HK-2 (cell line): ENCODE measurements at regions not wholly inside any gene's neighbourhood (a gene's known extent, or its start where the extent isn't known, plus 50 kb on each side); places are given as distances from the start of the nearest gene placed in this dataset.

Experiments used
- DNase-seq: peaks from one replicate; pipeline ENCODE4 v3.0.0-alpha.2; 2018; ENCODE audit not compliant: unreplicated experiment

DNA sequence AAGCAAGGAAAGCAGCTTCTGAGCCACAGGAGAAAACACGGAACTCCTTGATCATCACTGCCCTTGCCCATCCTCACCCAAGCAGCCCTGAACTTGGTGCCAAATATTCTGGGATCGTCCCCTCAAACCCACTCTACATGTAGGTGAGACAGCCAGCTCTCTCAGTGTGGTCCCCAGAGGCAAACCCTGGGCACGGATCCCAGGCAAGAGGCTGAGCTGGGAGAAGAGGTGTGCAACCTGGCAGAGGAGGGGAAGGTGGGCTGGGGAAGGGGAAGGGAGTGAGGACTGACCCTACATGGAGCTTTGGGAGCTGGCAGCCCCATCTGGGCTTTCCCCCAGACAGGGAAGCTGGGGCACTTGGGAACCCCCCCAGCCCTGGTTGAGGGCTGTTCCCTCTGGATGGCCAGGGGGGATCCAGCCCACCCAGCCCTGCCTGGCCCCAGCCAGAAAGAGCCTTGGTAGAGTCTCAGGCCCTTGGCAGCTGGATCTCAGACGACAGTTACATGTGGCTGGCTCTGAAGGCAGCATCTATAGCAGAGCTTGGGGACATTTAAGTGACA lies 186.2 kb upstream of the CST7 start:
- DNase-seq: no peak

DNA sequence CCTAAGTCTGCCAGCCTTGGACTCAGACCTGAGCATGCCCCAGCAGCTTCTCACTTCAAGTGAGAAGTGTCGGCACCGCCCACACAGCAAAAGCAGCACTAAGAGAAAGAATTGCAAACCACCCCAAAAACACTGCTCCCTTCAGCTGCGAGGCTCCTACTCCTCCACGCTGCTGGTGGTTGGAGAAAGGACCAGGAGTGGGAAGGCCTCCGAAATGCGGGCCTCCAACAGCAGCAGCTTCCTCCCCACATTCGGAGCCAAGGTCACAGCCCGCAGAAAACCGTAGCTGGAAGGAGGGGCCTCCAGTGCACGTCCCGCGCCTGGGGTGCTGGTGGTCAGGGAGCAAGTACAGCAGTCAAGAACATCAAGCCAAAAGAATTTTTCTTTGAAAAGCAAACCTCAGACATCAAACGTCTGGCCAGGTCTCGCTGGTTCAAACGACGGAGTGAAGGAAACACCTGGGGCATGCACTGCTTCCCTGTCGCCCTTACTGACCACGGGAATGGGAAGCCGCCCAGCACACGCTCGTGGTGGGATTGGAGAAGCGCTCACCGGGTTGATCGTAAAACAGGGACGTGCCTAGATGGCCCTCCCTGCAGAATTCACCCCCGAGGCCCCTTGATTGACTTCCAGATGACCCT lies 185.6 kb upstream of the CST7 start:
- DNase-seq: no peak

DNA sequence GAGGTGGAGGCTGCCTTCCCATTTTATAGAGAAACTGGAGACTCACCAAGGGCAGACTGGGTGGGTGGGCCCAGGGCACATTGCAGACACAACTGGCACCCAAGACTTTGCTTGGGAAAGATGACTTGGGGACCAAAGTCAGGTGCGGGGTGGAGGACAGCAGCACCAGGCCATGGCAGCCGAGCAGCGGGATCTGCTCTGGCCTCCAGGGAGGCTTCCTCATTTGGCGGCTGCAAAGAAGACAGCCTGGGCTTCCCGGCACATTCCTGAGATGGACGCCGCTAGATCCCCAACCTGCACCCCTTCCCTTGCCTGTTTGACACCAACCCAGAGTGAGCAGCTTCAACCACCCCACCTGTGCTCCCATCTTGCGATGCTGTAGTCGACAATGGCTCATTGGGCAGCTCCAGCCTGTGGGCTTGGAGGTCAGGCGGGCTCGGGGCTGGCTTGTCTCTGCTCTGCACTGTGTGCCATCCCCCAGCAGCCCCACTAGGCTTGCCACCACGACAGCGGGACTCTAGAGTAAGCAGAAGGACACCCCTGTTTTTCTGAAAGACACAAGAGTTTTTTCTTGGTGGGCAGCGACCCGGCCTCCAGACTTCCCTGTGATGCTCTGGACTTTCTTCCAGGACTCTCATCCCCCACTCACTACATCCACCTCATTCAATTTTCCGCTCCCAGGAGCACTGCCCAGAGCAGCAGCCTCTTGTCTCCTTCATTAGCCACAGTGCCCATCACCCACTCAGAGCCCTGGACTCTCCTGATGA lies 184.9 kb upstream of the CST7 start:
- DNase-seq: no peak

DNA sequence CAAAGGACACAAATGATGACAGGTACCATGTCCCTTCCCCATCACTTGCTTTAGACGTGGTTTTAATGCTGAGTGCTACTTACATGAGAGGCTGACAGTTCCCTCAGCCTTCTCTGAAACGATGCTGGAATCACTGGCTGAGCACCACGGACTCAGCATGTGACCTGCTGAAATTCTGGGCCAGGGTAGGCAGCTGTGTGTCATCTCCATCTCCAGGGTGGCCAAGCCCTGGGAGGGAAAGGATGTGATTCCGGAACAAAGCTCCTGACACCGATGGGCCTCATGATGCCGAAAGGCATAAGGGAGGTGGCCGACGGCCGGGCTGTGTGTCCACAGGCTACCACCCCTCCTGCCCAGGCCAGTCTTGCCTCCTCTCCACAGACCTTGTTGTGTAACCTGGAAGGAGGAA lies 184.3 kb upstream of the CST7 start:
- no peak for DNase-seq

DNA sequence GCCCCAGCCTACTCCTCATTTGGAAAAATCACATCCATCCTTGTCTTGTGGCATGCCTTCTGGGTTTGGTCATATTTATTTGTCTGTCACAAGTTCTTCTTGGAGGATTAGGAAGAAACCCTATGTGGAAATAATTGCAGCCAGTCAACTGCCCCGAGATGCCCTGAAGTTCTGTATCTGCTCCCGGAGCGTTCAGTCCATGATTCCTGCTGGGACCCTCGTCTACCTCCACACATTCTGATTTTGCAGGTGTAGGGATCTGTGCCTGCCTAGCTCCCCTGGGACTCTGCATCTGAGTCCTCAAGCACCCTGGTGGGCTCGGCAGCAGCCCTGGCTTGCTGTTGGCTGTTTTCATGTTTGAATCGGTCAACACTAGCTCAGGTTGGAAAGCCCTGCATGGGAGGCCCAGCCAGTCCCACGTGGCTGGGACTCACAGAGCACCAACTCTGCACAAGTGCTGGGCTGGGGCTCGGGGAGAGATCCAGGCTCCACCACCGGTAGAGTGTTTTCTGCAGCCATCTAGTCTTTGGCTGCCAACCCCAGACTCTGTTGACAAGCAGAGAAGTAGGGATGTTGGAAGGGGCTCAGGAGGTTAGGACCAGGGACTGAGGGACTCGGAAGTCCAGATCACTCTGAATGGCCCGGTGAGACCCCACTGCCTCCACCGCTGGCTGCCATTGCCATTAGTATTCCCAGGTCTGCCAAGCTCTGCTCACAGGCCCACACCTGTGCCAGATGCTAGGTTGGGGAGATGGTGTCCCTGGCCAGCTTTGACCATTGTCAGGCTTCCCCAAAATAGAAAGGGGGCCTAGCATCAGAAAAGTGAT lies 183.5 kb upstream of the CST7 start:
- no peak for DNase-seq

DNA sequence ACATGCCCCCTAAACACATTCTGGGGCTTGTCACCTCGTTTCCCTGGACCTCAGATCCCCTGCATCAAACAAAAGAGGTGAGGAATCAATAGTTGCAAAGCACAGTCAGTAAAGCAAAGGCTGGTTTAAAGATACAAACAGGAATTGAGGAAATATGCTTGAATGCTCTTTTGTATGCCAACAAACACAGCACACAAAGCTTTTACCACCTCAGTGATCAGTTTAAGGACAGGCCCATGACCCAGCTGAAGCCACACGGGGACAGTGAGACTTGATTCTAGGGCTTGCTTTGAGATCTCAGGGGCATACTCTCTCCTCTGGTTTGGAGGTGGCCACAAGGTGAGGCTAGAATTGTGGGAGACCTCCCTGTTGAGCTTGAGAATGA lies 182.9 kb upstream of the CST7 start:
- DNase-seq: no peak

DNA sequence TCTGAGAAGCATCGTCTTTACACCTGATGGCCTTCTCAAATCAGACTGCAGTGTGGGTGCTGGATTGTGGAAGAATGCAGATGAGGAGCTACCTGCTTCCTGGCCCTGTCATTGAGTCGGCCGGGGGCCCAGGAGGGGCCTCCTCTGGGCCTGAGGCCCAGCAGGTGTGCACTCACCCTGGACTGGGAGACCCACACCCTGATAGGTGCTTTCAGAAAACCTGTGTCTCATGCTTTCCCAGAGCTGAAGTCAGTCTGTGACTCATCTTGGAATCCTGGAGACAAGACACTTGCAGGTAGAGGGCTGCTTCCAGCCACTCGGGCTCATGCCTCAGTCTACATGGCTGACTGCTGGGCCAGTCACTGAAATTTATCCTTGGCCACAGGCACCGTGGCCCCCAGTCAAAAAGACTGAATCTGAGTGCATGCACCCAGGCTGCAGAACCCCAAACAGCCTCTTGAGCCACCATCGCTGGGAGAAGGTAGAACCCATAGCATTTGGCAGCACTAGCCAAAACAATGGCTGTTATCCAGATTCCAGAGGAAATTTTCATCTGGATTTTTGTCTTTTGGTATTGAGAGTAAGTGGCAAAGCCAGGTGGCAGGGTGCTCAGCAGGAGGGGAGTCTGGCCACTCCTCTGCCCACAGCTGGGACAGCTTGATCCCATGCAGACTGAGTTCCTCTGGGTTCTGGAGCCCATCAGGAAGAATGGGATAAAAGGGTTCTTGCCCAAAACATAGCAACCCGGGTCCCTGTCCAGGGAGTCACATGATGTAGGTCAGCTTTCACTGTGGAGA lies 182.0 kb upstream of the CST7 start:
- DNase-seq: no peak

DNA sequence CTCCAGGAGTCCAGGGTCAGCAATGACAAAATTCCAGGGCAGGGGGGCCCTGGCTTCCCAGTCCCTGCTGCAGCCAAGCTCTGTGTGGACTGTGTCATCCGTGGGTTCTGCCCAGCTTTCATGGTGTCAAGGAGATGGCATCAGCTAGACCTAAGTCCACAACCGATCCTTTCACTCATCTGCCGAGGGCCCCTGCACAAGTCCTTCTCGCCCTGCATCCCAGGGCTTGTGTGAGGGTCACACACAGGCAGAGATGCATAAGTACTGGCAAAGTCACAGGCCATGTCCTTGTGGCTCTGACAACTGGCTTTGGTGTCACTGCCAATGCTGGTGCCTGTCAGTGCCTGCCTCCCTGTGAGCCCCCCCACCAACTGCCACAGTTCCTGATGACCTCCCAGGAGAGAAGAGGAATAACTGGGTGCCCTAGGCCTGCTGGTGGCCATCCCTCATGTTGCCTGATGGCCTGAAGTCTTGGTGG lies 181.4 kb upstream of the CST7 start:
- no peak for DNase-seq

DNA sequence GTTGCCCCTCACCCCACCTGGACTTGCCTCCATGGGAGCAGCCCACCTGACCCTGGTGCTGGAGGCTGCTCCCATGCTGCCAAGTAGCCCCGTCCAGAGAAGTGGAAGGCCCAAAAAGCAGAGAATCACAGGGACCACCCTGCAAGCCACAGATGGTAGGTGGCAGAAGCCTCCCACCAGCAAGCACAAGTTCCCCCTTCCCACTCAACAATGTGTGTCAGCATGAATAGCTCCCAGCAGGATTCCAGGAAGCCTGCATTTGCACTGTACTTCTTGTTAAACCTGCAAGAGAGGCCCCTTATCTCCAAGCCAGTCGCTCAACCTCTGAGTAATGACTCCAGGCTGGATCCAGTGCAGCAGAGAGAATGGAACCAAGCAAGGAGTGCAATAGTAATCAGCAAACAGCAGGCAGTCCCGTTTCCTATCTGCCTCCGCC lies 180.8 kb upstream of the CST7 start:
- no peak for DNase-seq

DNA sequence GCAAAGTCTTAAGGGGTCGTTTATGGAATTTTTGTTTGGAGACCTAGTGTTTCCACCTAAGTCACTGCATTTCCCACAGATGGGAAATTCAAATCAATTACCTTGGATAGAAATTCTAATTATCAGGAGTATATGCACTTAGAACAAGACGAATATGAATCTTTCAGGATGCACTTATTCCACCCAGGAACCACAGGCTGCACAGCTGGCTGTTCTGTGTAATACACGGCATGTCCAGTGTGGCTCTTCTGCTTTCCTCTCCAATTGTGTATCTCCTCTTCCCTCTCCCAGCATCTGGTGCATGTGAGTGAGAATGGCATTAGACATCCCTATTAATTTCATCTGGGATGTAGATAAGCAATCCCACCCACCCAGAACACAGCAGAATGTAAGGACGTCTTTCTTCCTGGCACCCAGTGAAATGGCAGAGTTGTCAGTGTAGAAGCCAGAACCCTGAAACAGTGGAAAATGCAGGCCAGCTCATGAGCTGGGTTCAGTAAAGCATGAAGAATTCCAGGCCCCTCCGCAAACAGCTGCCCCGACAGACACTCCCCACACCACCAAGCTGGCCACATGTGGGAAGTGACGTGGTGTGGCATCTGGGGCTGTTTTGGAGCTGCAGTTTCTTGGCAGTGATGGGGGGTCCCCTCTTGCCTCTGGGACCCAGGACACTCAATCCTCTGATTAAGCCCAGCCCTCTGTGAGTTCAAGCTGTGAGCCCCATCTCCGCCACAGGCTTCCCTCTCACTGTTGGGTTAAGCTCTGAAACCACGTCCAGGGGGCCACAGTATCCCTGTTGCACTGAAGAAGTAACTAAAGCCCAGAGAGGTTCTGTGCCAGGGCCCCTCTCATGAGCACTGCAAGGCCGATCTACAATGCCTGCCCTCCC lies 180.1 kb upstream of the CST7 start:
- no peak for DNase-seq

DNA sequence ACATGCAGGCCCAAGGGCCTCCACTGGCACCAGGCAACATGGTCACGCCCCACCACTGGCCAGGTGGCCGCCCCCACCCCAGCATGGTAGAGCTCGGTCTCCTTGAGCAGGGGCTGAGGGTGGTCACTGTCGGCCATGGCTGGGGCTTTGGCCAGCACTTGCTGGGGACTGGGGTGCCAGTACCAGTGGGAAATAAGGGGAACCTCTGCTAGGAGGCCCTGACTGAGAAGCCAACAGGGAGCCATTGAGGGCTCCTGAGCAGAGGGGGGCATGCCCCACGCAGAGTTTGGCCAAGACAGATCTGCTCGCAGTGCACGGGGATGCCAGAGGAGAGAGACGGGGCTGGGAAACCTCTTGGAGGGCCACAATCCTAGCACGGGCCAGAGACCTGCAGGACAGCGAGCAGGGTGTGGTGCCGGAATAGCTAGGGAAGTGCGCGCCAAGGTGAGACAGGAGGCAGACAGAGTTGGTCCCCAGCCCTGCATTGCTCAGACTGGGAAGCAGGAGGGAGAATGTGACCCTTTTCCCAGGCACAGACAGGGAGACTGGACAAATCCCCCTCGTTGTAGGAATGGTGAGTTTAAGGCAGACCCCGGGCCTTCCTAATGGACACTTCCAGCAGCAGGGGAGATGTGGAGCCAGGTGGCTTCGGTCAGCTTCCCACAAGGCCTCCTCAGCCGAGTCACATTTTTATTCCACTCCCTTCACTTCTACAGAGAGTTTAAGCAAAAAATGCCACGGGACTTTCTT lies 179.0 kb upstream of the CST7 start:
- no peak for DNase-seq

DNA sequence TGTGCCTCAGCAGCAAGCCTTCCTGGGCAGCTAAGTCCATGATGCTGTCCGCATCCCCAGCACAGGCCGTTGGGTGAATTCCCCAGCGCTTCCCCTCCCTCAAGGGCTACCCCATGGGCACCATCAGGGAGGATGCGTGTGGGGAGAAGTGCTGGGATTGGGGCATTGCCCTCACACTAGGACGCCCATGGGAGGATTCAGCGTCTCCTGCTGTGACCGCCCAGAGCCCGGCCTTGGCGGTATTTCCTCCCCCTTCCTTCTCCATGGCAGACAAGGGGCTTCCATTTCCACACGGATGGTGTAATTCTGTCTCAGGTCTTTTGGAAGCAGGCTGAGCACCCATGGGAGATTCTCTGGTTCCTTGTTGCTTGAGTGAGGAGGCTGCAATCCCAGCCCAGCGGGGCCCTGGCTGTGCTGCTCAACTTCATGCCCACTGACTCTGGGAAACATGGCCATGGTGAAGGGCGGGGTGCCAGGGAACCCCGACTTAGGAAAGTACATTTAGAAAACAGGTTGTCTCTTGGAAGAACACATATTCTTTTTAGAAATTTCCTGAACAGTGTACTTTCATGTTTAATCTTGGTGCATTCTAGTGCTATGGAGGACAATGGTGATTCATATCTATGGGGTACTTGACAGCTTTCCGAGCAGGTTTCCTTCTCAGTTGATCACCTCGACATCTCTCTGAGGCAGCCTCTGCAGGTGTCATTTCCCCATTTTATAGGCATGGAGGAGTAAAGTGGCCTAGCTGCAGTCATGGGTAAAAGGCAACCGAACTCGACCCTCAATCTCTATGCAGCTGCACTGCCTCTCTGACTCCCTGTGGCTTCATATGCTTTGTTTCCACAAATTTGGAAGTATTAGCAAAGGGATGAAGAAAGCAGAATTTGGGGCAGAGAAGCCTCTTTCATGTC lies 178.2 kb upstream of the CST7 start:
- no peak for DNase-seq

DNA sequence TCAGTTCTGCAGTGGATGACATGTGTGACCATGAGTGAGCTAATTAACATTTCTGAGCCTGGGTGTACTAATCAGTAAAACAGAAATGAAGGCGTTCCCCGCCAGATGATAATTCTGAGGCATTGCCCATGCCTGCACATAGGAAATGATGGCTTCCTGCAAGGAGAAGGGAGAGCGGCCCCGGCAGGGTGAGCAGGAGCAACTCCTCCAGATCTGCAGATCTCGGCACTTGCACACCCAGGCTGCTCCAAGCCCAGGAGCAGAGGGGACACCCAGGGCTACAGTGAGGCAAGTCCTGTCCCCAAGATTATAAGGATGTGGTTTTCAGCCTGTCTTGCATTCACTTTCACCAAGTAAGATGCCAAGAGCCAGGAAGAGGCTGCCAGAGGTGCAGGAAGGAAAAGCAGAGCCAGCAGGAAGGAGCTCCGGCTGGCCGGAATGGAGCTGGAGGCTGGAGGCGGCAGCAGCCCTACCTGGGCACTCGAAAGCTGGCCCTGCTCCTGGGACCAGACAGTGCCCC lies 177.5 kb upstream of the CST7 start:
- DNase-seq: no peak

DNA sequence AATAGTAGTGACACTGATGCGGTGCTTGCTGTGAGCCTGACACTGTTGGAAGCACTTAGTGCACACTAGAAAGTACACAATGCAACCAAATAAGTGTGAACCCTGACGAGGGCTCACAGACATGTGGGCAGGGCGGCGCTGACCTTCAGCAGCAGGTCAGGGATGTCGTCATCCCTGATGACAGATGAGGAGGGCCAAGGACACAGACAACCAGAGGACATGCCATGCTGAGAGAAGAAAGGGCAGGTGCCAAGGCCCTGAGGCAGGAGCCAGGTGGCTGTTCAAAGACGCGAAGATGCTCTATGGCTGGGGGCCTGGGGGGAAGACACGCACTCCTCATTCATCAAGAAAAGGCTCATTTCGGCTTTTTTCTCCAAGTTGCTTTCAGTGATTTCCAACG lies 176.4 kb upstream of the CST7 start:
- DNase-seq: no peak

DNA sequence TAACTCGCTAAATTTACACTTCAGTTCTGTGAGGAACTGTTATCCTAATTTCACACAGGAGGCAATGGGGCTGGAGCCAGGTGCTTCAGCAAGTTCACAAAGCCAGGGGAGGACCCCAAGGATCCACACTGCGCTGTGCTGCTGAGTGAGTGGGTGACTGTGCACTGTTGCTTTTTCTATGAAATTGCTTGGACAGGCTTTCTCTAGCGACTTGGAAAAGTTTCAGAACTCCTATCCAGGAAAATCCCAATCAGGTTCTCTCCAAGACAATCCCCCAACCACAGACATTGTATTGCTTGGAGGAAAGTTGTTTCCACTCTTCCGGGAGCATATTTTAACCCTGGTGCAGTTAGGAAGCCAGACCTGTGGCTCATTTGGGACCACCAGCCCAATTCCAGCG lies 175.9 kb upstream of the CST7 start:
- DNase-seq: no peak

DNA sequence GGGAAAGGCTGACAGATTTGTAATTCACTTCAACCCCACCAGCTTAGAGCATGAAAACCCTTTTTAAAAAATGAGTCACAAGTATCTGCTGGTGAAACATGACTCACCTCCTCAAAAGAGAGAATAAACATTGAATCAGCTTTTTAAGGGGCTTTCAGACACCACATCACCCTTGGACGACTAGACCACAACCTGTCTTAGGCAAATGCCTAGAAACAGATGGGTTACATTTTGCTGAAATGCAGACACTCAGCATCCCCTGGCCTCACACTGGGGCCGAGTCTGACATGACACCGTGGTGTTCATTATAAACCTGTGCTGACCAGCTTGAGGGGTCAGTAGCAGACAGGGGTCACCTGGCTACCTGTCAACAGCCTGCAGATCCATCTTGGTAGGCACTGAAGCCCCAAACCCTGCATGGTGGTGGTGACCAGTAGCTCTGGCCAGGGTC lies 175.3 kb upstream of the CST7 start:
- DNase-seq: peak; percentile 30

DNA sequence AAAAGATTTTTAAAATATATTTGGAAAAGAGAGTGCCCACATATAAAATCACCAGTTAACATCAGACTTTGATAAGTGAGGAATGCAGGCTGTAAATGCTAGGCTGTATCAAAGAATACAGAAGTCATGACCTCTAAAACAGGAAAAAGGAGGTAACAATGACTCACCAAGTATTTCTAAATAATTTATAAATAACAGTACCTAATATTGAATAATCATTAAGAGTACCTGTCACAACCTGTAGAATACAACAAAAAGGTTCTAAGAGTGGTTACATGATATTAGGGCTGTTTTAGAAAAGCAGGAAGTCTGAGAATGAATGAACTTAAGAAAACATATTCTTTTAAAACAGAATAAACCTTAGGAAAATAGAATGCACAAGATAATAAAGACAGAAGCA lies 173.1 kb upstream of the CST7 start:
- DNase-seq: no peak

DNA sequence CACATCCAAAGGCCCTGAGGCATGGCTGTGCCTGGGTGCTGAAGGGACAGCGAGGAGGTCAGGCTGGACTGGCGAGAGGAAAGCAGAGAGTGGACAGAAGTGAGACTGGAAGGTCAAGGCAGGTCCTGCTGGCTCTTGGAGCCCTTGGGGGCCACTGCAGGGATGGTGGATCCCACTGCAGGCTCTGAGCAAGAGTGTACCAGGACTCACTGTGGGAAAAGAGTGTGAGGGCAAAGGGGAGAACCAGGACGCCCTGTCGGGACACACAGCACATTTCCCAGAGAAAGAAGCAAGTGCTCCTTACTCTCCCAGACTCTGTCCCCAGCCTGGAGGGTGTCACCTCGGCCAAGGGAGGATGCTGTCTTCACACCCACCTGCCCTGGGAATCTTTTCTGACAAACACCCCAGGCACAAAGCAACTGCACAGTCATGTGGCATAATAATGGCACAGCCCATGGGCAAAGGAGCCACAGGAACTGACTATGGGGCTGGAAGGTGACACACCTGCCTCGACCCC lies 172.3 kb upstream of the CST7 start:
- no peak for DNase-seq
